Posterior vena cava (tissue), 2 donors: ENCODE measurements at regions not wholly inside any gene's neighbourhood (a gene's known extent, or its start where the extent isn't known, plus 50 kb on each side); places are given as distances from the start of the nearest gene placed in this dataset.
"Not testable (repeated sequence)": the region's sequence is repeated elsewhere in the genome, so short reads cannot be mapped to it uniquely, and the experiment has no call there.

ENCODE experiments used
- DNase-seq: peaks from one replicate; pipeline ENCODE4 v3.0.0-alpha.2; 2020; ENCODE audit warnings: low spot score
- intact Hi-C, 2 donors: fragments of 100-400 bp; cut with DNase I; formaldehyde crosslinking; loops; one replicate each; pipeline versions ENCODE4 v1.14.1 to v1.14.2; 2022 to 2023
- donor health status: DM: yes; HTN: yes; CAD: no.
- donor health status: DM: yes; HTN: yes; CAD: no.

DNA sequence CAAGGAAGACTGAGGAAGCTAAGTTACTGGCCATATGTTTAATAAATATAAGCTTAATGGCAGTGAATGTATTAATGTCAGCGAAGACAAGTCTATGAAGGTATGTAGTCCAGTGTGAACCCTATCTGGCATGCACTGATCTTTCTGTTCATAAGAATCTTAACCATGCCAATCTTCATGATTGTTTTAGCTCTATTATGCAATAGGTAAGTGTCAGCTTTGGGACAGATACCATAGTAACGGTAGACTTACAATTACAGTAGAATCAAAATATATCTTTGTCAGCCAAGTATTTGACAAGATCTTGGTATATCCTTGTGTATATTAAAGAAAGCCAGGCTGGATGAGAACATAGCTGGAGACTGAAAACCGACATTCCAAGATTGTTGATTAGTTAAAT, 428.5 kb downstream of the SPRY2 start:
- intact Hi-C loops, result no loop called here
- DNase-seq, result no peak

DNA sequence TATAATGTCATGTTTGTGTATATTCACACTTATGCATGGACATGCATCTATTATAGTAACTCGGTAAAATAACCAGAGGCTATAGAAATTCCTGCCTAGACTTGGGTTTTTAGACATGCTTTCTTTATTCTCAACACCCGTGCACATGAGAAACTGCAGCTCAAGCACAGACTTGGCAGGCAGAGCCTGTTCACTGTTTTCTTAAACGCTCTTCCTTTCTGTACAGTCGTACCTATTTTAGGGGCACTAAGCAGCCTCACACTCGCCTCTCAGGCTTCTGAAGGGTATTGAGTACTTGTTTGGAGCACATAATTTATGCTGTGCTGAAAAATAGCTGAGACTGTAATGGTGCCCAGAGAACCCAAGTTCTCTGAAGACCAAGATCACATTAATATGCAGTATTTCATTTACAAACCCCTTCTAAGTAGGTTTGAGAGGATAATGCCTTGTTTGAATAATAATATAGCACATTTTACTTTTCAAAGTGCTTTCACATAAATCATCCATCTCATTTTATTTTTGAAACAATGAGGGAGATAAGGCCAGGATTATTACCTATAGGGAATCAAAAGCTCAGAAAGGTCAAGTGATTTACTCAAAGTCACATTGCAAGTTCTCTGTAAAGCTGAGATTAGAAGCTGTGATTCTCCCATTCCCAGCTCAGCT, 429.9 kb downstream of the SPRY2 start:
- intact Hi-C loops, result no loop called here
- no peak for DNase-seq

DNA sequence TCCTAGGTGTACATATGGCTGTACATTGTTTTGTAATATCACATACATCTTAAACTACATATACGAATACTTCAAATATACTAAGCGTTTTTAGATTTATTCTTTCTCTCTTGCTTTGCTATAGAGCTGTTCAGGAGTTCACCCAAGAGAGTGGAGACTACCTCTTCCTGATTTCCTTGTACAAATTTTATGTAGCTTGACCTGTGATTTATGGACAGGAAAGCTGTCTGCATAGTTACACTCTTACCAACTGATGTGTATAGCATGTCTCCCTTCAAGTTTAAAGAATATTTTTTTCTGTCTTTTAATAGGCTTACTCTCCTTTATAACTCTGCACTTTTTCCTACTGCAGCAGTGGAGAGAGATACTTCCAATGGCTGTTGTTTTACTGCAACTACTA, 428.7 kb downstream of the NDFIP2 start:
- no peak for DNase-seq
- intact Hi-C loops, result no loop called here

DNA sequence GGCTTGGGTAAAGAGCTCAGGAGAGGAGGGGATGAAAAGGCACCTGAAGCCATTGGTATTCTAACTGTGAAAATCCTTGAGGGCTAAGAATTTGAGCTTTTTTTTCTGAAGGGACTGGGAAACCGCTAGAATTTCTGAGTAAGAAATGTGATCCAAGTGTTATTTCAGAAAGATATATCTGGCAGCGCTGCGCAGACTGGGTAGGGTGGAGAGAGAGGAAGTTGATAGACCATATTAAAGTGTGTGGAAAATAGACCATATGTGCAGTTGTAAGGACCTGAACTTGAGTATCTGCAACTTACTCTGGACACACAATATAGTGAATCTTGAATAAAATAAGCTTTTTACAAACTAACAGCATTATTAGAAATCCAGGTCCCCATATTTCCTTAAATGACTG, 427.4 kb downstream of the NDFIP2 start:
- intact Hi-C loops, result no loop called here
- DNase-seq, result no peak

DNA sequence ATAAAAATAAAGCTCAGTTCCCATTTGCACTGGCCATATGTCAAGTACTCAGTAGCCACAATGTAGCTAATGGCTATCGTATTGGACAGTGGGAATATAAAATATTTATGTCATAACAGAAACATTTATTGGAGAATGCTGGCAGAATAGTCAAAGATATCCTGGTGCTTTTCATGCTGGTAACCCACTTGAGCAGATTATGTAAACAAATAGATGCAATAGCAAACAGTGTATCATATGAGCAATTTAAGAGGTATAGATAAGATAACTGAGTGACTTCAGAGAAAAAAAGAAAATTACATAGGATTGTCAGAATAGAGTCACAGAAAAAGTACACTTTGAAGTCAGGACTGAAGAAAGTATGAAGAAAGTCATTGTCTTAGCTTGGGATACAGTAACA, 426.6 kb downstream of the NDFIP2 start:
- intact Hi-C loops, result no loop called here
- no peak for DNase-seq

DNA sequence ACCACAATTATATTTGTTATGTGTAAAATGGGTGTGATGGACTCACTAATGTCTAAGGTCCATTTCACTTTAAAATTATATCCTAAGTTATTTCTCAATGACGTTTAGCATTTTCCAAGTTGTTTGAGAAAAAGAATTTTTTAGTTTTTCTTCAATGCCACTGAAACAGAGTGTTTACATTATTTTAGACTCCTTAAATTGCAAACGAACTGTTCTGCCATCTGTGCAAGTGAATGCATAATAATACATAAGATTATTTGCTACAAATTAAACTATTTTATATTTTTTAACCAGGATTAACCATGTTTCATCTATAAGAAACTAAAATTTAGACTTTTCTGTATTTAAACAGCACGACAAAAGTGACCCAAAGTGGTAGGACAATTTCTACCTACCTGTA, 425.4 kb downstream of the NDFIP2 start:
- DNase-seq, result no peak
- intact Hi-C loops, result no loop called here

DNA sequence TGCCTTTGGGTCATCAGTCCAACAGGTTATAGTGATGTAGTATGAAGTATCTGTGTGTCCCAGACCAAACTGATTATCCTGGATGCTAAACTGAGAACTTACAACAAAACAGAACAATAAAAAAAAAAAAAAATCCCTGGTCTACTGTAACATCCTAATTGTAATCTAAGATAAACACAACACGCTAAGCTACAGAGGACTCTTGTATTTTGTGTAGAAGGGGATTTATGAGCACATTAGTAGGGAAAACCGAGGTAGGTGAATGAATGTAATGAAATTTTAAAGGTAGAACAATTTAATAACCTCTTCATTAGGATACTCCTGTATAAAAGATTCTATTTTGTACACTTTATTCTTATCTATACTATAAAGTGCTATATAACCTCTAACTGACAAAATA, 424.1 kb downstream of the NDFIP2 start:
- DNase-seq, result no peak
- intact Hi-C loops, result no loop called here

DNA sequence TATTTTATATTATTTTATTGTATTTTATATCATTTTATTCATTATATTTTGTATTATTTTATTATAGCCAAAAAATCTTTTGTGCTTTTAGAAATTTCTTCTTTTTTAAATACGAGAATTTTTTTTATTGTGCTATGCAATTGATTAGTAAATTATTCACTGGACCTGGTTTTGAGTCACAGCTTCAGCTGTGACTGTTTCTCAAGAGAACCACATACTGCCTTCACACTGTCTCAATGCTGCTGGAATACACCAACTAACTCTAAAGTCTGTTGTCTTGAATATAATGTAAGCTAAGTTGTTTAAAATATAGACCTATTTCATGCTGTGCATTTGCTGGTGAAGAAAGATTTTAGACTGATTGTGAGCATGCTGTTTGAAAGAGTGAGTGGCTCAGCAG, 423.6 kb downstream of the NDFIP2 start:
- intact Hi-C loops, result no loop called here
- DNase-seq, result no peak

DNA sequence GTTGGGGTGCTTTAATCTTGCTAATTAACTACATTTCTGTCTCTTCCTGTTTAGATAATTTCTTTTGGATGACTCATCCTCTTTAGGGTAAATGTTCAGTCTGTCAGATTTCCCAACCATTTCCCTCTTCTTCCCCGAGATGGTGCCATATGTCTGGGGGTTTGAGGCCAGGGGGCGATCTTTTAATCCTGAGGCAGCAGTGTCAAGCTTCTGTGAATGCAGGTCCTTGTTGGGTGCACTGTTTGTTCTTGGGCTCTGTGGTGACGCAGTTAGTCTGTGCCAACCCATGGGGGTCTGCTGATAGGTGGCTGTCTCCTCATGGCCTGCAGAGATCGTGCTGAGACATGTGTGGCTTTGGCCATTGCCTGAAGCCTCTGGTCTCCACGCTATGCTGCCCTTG, 420.4 kb downstream of the NDFIP2 start:
- intact Hi-C loops, result no loop called here
- no peak for DNase-seq

DNA sequence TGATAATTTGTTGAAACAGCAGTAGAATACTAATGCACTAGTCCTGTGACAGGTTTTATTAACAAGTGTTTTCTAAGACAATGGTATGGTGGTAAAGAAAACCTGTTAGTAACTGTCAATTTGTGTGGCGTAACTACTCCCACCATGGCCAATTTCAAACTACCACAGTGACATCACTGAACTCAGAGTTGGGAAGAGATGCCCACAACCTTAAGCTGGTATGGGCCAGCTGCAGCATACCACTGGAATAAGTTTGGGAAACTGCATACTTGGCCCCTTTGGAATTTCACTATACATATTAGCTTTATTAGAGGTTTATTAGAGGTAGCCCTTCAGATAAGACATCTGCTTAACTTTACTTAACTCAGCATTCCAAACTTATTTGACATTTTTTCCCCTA, 419.4 kb downstream of the NDFIP2 start:
- intact Hi-C loops, result no loop called here
- no peak for DNase-seq

DNA sequence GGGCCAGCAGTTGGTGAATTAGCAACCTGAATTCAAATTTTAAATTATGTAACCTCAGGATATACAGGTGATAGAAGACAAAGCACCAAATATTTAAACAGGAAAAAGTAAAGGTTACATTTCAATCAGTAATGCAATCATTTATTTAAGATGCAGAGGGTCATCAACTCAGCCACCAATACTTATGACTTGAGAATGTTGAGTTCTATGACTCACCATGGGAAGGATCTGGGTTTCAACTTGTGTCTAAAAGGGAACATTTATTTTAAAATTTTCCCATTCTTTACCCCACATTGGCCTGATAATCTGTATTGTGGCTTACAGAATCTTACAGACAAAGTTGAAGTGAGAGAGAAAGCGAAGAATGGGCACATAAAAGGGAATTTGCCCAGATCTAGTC, 418.0 kb downstream of the NDFIP2 start:
- no peak for DNase-seq
- intact Hi-C loops, result no loop called here

DNA sequence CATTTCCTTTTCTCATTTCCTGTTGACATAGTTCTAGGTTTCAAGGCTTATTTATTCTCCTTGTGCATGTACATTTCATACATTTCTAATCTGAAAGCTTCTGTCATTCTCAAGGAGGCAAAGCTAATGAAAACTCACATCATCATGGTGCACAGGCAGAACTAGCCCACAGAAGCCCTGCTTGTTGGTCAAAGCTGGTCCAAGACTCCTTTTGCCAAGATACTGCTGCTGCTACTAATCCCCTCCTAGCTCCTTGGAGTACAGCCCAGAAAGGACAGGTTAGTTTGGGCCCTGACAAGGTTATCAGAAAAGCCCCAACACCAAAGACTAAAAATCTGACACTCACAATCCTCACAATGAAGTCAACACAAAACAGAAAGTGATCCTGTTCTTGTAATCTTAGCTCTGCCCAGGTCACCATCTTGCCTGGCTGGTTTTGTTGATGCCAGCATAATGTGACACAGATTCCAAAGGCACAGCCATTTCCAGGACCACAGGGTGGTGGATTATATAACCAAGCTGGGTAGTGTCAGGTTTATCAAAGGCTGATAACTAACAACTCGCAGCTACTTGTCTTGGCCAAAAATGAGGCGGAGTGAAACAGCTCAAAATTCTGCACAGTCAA, 417.4 kb downstream of the NDFIP2 start:
- DNase-seq, result no peak
- intact Hi-C loops, result no loop called here

DNA sequence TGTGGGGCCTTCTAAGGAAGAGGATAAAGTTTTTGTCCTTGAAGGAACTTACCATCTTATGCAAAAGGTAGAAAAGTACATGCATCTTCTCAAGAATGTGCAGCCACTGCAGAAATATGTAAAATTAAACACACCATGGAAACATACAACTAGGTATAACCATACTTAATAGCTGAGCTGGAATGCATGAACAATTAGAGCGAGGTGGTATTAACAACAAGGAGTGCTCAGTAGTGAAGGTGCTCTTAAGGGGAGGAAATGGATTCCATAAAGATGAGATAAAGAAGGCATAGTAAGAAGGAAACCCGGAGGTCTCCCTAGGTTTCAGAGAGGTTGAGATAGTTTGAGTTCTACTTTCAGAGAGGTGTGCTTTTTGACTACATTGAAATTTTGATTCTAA, 415.9 kb downstream of the NDFIP2 start:
- intact Hi-C loops, result no loop called here
- no peak for DNase-seq

DNA sequence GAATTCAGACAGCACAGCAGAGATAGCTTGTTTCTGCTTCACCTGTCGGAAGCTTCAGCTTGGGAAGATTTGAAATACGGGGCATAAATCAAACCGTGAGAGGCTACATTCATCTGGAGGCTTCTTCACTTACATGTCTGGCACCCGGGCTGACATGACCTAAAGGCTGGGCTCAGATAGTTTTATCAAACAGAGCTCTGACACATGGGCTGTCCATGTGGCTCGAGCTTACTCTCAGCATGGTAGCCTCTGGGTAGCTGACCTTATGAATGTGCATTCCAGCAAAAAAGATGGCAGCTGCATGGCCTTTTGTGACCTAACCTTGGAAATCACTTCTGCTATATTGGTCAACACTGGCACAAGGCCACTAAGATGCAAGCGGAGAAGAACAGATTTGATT, 414.5 kb downstream of the NDFIP2 start:
- no peak for DNase-seq
- intact Hi-C loops, result no loop called here

DNA sequence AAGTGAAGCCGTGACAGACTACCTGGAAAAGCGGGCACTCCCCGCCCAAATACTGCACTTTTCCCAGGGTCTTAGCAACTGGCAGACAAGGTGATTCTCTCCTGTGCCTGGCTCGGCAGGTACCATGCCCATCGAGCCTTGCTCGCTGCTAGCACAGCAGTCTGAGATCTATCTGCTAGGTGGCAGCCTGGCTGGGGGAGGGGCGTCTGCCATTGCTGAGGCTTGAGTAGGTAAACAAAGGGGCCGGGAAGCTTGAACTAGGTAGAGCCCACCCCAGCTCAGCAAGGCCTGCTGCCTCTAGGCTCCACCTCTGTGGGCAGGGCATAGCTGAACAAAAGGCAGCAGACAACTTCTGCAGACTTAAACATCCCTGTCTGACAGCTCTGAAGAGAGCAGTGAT, 406.3 kb downstream of the NDFIP2 start:
- DNase-seq, result not testable (repeated sequence)
- intact Hi-C loops, result loop anchor here in 1 of 2 donors (5.0 kb wide), 1 partner anchor 785 kb away; no protein-coding TSS in a partner anchor

DNA sequence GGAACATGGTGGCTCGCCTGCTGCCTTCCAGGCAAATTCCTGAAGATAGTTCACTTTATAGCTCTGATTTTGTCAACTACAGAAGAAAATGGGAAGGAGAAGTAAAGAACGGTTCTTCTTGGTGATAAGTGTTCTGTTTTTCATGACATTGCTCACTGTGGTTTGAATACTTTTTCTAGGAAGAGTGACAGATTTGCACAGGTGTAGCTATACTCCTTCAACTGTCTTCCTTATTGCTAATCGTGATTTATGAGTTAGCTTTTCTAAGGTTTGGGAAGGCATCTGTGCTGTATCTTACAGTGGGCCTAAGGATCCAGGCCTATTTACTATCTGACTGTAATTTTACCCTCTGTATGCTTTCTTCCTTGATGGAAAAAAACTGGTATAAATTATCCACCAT, 405.6 kb downstream of the NDFIP2 start:
- intact Hi-C loops, result loop anchor here in 1 of 2 donors (5.0 kb wide), 1 partner anchor 786 kb away; no protein-coding TSS in a partner anchor
- DNase-seq, result no peak

DNA sequence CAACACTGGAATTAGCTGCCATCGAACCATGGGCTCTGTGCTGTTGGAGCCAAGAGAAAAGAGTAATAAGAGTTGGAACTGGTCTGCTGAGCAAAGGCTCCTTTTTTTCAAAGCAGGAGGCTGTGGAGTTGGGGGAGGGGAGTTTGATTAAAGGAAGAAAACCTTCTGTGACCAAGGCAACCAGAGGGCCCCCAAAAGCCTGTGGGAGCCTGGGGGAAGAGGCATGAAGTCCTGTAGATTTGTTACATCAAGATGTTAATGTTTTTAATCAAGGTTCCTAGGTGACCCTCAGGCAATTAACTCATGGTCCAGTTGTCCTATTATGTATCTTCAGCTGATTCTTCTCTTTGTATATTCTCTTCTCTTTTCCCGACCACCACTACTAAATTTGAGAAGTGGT, 403.9 kb downstream of the NDFIP2 start:
- DNase-seq, result no peak
- intact Hi-C loops, result loop anchor here in 1 of 2 donors (5.0 kb wide), 1 partner anchor 787 kb away; no protein-coding TSS in a partner anchor

DNA sequence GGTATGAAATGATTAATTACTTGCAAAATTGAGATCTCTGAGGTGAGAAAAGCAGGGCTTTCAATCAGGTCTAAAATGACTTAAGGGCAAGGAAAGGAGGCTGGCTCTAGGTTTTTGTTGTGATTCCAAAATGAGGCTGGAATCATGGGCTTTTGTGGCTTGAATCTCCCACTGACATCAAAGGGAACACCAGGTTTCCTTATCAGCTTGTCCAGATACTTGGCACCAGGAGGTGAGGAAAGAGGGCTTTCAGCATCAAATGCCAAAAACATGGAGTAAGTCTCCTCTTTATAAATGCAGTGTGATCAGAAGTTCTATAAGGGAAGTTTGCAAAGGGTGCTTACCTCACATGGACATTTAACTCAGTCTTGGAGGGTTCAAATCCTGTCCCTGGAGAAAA, 402.3 kb downstream of the NDFIP2 start:
- DNase-seq, result no peak
- intact Hi-C loops, result no loop called here

DNA sequence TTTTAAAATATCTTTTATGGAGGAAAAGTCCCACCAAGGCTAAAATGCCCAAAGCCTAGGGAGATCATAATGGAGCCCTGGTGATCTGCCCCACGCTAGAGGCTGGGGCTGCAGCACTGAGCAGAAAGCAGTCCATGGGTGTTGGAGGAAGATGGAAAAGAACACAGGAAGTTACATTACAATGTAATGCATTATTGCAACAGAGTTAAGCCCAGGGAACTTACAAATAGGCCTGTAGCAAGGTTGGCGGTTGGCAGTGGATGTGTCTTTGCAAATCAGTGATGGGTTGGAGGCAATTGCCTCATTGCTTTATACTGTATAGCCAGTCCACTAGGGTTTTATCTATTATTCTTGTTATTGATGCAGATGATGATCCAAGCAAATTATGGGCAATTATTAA, 399.9 kb downstream of the NDFIP2 start:
- intact Hi-C loops, result no loop called here
- no peak for DNase-seq

DNA sequence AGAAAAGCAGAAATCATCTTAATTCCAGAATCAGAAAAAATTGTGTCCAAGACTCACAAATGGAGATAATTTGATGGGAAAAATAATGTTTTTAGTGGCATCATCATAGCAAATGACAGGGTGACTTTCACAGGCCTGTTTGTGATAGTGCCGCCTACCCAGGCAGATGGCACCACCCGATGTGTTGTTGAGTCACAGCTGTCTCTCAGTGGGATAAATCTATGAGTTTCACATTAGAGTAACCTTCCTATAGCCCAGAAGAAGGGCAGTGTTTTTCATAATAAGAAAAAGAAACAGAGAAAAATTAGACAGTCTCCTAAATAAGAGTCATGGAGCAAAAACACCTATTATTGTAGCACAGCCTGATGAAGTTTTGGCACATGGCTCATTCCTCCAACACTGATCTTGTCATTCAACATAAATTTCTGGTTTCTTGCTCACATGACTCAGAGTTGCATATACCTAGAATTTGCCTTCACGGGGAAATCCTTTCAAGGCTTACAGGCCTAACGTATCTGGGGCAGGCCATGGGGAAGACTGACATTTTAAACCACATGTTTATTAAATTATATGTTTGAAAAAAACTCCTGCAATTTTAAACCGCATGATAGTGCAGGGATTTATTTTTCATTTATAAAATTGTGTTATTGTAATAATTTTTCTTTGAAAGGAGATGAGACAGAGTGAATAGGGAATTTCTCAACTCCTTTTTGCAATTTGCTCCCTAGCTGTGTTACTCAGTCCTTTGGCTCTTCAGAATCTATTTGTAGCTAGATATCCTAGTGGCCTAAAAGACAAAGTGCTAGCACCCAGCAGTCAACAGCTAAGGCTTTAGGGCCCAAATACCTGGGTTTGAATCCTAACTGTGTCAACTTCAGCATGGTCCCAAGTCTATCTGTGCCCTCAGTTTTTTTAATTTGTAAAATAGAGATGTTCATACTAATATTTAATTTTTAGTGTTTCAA, 393.7 kb downstream of the NDFIP2 start:
- no peak for DNase-seq
- intact Hi-C loops, result no loop called here
